ENCODE measurements at regions not wholly inside any gene's neighbourhood (a gene's known extent, or its start where the extent isn't known, plus 50 kb on each side); places are given as distances from the start of the nearest gene placed in this dataset.

GRCh38 chr1:169046671-169047070 lies 59.8 kb upstream of the ATP1B1 start:
- TF ChIP-seq, protein P1, sequence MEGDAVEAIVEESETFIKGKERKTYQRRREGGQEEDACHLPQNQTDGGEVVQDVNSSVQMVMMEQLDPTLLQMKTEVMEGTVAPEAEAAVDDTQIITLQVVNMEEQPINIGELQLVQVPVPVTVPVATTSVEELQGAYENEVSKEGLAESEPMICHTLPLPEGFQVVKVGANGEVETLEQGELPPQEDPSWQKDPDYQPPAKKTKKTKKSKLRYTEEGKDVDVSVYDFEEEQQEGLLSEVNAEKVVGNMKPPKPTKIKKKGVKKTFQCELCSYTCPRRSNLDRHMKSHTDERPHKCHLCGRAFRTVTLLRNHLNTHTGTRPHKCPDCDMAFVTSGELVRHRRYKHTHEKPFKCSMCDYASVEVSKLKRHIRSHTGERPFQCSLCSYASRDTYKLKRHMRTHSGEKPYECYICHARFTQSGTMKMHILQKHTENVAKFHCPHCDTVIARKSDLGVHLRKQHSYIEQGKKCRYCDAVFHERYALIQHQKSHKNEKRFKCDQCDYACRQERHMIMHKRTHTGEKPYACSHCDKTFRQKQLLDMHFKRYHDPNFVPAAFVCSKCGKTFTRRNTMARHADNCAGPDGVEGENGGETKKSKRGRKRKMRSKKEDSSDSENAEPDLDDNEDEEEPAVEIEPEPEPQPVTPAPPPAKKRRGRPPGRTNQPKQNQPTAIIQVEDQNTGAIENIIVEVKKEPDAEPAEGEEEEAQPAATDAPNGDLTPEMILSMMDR (IDR thresholded peaks at IDR 0.05), result no peak
- TF ChIP-seq POLR2A (IDR thresholded peaks at IDR 0.05), result no peak
